GM18508 (cell line): ENCODE measurements at regions not wholly inside any gene's neighbourhood (a gene's known extent, or its start where the extent isn't known, plus 50 kb on each side); places are given as distances from the start of the nearest gene placed in this dataset.

Source experiments
- ATAC-seq: cut with Tn5 transposase; IDR thresholded peaks from one replicate; pipeline ENCODE4 v1.9.1; 2021; ENCODE audit warnings: moderate number of reproducible peaks; ENCODE audit not compliant: insufficient read depth, unreplicated experiment

- ATAC-seq, result no peak
Observed at GRCh38 chr15:70262591-70263274, 165.0 kb upstream of the TLE3 start.

- no peak for ATAC-seq
Observed at GRCh38 chr15:70262171-70262570, 164.5 kb upstream of the TLE3 start.

- ATAC-seq, result no peak
Observed at GRCh38 chr15:70261083-70261482, 163.4 kb upstream of the TLE3 start.

- no peak for ATAC-seq
Observed at GRCh38 chr15:70260580-70260979, 162.9 kb upstream of the TLE3 start.

- ATAC-seq, result no peak
Observed at GRCh38 chr15:70259640-70260508, 162.2 kb upstream of the TLE3 start.

GRCh38 chr15:70259028-70259424 is 161.3 kb upstream of the TLE3 start:
- no peak for ATAC-seq

- no peak for ATAC-seq
Observed at GRCh38 chr15:70258369-70259027, 160.8 kb upstream of the TLE3 start.

GRCh38 chr15:70257573-70258248 is 160.0 kb upstream of the TLE3 start:
- ATAC-seq, result no peak

- ATAC-seq, result no peak
Observed at GRCh38 chr15:70257047-70257446, 159.3 kb upstream of the TLE3 start.

- no peak for ATAC-seq
Observed at GRCh38 chr15:70254311-70254869, 156.7 kb upstream of the TLE3 start.

GRCh38 chr15:70253461-70254156 is 155.9 kb upstream of the TLE3 start:
- ATAC-seq, result no peak

GRCh38 chr15:70252951-70253320 is 155.2 kb upstream of the TLE3 start:
- ATAC-seq, result no peak

GRCh38 chr15:70252056-70252950 is 154.6 kb upstream of the TLE3 start:
- ATAC-seq, result no peak

- no peak for ATAC-seq
Observed at GRCh38 chr15:70251246-70251990, 153.7 kb upstream of the TLE3 start.

- ATAC-seq, result no peak
Observed at GRCh38 chr15:70250208-70251201, 152.8 kb upstream of the TLE3 start.

- no peak for ATAC-seq
Observed at GRCh38 chr15:70249616-70250015, 151.9 kb upstream of the TLE3 start.
